ENCODE measurements at regions not wholly inside any gene's neighbourhood (a gene's known extent, or its start where the extent isn't known, plus 50 kb on each side); places are given as distances from the start of the nearest gene placed in this dataset.

- TF ChIP-seq EZH2 (IDR thresholded peaks at IDR 0.05) (no peak), CTCF (IDR thresholded peaks at IDR 0.05) (no peak), EZH2phosphoT487 (IDR thresholded peaks at IDR 0.05) (no peak)
Observed at GRCh38 chr7:79973455-79973854, 161.2 kb upstream of the GNAI1 start.

Data from neural progenitor cell (in vitro differentiated cells).